ENCODE measurements at regions not wholly inside any gene's neighbourhood (a gene's known extent, or its start where the extent isn't known, plus 50 kb on each side); places are given as distances from the start of the nearest gene placed in this dataset.
"Not testable (repeated sequence)": the region's sequence is repeated elsewhere in the genome, so short reads cannot be mapped to it uniquely, and the experiment has no call there.

DNA sequence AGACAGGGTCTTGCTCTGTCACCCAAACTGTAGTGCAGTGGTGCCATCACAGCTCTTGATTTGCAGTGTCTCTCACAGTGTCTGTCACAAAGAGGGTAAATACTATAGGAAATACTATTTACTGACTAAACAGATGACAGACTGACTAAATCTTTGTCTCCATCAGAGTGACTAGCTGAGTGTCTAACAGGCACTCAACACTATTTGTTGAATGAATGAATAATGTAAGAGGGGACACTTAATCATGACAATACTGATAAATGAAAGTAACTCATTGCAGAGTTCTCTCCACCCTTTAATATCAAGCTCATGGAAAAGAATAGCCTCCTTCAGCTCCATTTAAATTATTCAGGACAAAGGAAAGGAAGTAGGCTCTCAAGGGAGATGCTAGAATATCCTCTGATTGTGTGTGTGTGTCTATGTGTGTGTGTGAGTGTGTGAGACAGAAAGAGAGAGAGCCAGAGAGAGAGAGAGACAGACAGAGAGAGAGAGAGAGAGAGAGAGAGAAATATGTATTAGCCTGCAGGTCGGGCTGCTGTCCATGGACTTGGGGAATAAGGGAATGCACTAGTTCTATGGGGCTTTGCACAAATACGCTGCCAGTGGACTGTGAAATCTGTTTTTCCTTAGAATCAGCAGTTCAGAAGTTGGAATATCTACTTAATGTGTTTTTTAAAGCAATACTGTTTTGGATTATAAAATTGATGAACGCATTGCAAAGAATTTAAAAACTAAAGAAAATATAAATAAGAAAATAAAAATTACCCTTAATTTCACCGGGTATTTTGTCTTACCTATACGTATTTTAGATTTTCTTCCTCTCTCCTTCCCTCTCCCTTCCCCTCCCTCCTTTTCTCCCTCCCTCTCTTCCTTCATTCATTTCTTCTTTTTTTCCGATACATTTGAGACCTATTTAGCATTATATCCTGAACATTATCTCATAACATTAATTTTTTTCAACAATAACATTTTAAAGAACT lies 132.9 kb upstream of the LRIG1 start:
- DNase-seq = no peak

DNA sequence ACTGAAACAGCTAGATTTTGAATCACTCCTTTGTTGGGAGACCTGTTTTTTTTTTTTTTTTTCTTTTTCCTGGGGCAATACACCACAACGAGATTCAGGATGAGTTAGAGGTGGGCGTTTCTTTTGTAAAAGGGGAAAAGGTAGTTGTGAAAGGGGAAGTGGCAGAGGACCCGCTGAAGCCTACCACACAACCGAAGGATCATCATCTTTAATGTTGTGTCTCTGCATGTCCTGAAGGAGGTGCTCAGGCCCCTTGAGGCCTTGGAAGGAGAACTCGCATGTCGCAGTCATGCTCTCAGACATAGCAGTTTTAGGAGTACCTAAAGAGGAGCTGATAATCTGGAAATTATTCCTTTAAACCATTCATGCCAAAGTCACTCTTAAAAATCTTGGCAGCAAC lies 137.9 kb upstream of the LRIG1 start:
- DNase-seq = peak in 3 of 4 experiments; percentile 22 to 50 (median 40)

DNA sequence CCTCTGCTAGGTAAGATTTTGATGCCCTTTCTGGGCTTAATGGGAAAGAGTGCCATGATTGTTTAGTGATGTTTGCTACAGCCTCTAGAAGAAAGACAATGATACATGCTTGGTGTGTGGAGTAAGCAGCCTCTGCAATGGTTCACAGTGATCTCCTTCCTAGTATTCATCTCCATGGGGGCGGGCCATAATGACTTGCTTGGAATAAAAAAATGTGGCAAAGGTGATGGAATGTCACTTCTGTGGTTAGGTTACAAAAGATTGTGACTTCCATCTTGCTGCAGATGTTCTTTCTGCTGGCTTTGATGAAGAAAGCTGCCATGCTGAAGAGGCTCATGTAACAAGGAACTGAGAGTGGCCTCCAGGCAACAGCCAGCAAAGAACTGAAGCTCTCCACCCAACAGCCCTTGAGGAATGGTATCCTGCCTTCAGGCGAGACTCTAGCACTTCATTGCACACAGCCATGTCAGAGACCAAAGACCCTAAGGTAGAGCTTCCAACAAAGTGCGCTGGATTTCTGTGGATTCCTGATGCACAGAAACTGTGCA lies 139.1 kb upstream of the LRIG1 start:
- peak; percentile 14 to 46 (median 36) for DNase-seq

DNA sequence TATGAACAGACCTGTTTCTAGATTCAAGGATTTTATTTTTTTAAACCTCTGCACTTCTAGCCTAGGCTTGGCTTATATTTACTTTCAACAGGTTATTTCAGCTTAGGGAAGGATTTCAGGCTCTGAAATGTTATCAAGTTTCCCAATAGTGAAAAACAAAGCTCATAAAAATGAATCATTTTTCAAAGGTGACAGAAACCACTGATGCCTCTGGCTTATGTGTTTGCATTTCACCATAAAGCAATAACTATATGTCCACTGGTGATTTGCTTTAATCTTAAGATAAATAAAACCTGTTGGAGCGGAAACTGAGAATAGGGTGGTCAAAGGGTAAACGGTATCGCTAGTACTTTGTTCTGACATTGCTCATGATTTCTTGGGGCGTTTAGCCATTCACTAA lies 141.2 kb upstream of the LRIG1 start:
- no peak for DNase-seq

DNA sequence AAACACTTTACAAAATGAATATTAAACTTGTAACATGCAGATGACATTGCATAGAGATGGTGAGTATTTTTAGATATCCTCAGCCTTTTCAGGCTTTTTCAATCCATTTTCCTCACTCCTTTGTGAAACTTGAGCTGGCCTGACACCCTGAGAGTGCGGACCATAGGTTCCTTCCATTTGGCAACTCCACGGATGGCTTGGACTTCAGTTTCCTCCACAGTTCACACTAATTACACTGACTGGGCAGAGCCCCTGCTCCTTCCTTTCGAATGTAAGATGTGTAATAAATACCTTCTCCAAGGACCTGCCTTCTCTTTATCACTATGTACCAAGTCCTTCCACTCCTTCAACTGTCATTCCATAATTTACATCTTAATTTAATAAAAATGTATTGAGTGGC lies 141.7 kb upstream of the LRIG1 start:
- DNase-seq = no peak

DNA sequence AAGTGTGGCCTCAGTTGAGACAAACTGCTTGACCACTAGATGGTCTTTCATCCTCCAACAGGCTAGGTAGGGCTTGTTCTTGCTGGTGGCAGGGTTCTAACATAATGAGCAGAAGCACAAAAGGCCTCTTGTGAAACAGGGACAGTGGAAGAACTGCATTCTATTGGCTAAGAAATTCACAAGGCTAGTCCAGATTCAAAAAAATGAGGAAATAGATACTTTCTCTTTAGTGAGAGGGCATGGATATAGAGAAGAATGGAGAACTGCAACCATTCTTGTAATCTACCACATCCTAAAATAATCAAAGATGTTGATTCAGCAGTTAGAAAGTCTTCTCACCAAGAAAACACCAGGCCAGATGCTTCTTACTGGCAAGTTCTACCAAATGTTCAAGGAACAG lies 143.7 kb upstream of the LRIG1 start:
- peak; percentile 23 to 86 (median 52) for DNase-seq

DNA sequence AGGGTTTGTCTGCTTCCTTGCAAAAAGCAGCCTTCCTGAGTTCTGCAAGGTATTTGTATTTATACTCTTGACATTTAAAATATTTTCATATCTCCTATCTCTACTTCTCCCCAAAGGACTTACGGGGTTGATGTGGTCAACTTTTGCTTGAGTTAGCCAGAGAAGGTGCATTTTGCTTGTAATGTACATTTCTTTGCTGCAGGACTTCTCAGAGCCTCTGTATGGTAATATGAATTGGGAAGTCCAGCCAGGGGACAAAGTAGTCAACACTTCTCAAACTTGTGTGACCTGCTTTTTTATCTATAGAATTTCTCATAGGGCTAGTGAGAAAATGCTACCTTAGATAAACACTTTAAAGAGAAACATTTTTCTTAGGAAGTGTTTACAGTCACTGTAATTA lies 148.2 kb upstream of the LRIG1 start:
- DNase-seq = no peak

DNA sequence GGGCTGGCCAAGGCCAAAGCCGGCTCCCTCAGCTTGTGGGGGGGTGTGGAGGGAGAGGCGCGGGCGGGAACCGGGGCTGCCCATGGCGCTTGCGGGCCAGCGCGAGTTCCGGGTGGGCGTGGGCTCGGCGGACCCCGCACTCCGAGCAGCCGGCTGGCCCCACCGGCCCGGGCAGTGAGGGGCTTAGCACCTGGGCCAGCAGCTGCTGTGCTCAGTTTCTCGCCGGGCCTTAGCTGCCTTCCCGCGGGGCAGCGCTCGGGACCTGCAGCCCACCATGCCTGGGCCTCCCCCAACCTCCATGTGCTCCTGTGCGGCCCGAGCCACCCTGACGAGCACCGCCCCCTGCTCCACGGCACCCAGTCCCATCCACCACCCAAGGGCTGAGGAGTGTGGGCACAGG lies 150.7 kb upstream of the LRIG1 start:
- not testable (repeated sequence) for DNase-seq

DNA sequence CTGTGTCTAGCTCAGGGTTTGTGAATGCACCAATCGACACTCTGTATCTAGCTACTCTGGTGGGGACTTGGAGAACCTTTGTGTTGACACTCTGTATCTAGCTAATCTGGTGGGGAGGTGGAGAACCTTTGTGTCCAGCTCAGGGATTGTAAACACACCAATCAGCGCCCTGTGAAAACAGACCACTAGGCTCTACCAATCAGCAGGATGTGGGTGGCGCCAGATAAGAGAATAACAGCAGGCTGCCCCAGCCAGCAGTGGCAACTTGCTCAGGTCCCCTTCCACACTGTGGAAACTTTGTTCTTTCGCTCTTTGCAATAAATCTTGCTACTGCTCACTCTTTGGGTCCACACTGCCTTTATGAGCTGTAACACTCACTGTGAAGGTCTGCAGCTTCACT lies 151.3 kb upstream of the LRIG1 start:
- not testable (repeated sequence) for DNase-seq

DNA sequence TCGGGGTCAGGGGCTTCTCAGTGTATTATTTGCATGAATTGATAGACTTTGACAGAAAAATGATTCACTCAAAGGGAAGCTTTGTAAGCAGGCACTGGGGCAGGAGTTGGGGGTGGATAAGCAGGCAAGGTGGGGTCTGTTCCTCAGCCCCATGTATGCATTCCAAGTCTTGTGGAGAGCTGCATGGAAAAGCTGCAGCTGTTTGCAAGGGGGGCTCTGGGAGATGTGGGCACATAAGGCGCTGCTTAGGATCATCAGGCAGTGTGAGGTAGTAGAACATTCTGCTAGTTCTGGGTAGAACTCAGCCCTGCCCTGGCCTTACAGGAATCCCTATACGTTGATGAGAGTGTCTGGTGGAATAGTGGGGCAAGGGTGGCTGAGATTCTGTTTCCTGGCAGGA lies 154.2 kb upstream of the LRIG1 start:
- no peak for DNase-seq

DNA sequence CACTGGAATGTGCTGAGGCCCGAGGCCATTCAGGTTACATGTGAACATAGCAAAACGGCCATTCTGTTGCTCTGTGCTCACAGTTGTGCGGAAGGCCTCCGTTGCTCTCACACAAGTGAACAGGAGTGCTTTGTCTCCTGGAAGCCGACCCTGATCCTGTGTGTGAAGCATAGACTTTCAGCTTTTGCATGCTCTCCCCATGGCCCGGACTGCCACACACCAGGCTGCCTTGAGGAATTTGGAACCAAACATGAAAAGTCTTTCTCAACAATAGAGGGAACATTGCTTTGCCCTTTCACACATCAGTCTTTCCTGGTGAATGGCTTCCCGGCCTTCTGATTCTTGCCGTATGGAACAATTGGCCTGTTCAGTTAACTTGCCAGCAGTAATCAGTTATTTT lies 154.8 kb upstream of the LRIG1 start:
- DNase-seq = no peak

DNA sequence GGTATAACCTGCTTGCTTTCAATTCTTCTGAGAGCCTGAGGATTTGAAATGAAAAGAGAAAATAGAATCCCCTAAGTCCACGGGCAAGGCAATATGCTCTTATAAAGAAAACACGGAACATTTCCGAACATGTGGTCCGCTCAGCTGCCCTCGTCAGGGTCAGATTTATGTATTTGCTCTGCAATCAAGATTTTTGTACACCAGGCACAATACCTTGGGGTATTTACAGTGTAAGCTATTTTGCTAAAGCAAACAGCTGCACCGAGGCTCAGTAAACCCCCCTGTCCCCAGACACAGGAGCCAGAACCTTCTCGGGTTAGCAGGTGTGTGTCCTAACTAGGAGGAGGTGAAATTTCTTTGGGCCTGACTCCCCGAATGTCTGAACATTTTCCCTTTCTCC lies 155.8 kb upstream of the LRIG1 start:
- DNase-seq = no peak

DNA sequence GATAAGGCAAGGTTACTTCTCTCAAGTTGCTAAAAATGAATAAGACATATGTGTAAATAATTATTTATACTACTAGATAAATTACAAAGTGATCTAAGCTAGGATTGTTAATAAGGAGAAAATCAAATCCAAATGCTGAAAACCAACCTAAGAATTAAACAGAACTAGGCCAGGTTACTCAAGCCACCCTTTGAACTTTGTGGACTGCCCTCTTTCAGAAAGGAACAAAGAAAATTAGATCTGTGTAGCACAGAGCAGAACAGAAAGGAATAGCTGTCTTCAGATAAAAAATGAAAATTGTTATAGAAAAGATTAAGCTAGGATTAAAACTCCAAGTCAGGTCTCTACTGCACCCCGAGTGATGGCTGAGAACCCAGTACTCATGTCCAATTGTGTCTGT lies 158.2 kb upstream of the LRIG1 start:
- no peak for DNase-seq

DNA sequence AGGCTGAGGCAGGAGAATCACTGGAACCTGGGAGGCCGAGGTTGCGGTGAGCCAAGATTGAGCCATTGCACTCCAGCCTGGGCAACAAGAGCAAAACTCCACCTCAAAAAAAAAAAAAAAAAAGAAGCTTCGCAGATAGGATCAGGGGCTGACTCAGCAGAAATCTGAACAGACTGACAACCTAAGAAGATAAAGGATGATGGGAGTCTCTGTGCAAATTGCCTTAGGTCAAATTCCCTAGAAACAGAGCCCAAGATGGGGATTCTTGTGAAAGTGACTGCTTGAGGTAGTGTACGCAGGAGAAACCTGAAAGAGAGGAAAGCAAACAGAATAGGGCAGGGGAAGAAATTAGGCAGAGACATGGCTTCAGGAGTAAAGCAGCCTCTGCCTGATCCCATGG lies 160.8 kb upstream of the LRIG1 start:
- no peak for DNase-seq

DNA sequence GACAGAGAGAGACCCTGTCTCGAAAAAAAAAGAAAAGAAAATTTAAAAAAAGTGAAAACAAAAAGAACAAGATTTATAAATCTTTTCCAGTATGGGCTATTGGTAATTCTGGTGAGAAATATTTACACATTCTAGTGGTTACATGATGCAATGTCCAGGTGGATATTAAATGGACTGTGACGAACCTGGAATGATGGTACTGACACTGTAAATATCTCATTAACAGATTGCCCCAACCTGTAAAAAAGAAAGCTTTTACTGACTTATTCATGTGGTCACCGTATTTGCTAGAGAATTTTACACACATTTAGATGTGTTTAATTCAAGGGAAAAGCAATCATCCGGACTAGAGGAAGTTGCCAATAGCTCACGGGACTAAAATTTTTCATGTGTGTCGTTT lies 162.1 kb upstream of the LRIG1 start:
- DNase-seq = no peak

DNA sequence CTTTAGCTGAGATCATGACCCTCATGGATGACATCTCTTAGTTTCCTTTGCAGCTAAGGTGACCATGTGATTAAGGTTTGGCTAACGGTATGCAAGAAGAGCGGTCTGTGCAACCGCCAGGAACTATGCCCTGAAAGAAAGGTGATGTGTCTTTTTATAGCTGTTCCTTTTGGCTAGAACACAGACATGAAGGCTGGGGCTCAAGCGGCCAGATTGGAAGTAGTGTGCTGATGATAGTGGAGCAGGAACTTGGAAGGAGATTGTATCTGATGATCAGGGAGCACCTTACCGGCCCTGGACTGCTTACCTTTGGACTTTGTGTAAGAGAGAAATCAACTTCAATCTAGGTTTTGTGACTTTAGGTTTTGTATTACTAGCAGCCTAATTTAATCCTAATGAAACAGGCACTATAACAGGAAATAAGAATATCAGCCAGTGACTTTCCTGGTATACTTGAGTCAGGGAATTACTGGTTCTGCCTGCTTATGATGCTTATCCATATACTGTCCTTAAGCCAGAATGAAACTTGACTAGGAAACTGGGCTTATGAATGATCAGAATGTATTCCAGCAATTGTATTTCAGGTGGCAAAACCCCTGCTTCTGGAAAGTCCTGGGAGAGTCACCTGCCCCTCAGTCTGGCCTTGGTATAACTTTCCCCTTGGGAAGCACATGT lies 164.3 kb upstream of the LRIG1 start:
- no peak for DNase-seq

DNA sequence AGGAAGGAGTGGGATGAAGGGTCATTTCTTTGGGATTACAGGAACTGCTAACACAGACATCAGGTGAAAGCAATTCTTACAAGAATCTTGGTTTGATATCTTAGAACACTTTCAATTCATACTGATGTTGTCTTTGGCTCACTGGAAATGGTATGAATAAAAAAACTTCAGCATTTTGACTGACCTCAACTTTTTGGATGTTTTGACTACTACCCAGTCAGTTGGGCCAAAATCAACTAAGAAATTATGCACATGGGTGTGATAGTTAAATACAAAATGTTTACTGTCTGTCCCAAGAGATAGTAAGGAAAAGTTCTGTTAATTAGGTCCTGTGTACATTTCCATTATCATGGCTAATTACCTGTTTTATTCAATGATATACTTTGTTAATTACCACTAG lies 165.5 kb upstream of the LRIG1 start:
- no peak for DNase-seq

DNA sequence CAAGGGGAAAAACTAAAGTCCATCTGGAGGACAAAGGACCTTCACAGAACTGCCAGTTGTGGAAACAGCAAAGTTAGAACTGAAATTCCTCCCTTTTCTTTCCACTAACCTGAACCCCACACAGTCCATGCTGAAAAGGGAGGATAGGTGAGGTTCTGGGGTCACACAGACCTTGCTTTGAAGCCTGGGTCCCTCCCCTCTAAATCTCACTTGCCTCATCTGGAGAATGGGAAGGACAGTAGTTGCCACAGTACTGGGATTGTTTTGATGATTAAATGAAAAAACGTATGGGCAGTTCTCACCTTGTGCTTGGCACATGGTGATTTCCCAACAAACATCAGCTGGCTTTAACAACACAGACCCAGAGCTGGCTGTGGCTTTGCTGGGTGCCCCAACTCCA lies 166.4 kb upstream of the LRIG1 start:
- no peak for DNase-seq

DNA sequence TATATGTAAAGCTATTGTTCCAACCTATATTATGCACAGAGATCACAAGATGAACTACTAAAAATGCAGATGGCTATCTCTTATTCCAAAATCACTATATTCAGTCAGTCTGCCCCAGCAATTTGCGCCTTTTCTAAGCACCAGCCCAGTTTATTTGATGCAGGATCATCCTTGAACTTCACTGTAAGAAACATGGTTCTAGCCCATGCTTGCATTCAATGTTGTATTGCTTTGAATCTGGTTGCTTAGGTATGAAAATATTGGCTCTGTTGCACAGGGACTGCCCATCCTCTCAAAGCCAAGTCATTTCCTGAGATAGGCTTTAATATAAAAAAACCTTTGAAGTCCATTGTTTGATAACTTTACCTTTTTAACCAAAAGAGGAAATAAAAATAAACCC lies 170.5 kb upstream of the LRIG1 start:
- DNase-seq = no peak

DNA sequence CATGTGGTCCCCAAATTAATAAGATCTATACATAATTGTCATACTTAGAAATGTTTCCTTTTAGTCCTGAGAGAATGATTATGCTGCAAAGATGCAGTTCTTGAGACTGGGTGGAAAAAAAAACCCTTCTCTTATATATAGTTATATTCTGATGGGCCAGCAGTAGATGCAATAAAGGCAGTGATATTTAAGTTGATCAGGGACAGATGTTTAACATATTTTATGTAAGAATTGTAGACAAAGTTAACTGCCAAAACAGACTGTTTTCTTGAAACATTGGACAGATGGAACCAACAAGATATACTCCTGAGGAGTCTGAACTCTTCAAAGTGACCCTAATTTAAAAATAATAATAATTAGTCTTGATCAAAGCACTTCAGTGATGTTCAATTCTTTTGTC lies 172.0 kb upstream of the LRIG1 start:
- no peak for DNase-seq

DNA sequence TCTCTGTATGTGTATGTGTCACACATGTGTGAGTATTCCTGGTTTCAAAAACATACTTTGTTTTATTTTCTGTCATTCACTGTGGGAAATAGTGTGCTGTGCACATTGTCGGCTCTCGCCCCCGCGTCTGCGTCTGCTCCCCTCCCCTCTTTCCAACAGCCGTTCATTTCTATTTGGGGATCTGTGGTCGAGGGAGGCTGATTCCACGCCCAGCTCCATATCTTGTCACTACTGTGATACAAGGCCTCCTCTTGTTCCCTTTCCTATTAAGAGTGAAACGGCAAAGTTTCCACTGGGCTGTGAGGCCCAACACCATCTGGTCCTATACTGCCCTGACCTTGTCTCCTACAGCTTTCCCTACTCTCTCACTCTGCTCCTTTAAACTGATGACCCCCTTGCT lies 172.5 kb upstream of the LRIG1 start:
- DNase-seq = no peak

DNA sequence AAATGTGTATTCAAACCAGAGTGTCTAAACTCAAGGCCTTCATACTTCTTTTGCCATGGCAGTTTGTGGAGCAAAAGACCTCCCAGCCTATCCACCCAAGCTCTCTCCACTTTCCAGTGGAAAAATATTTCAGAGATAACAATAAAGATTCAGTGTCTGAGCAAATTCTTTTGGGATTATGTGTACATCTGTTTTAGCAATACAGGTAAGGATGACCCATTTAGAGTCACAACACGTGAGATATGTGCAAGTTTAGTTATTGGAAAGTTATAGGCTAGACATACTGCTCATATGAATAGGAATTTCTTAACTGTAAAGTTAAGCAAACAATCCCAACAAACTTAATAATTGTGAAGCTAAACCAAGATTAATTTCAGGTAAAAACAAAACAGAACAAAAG lies 174.5 kb upstream of the LRIG1 start:
- no peak for DNase-seq

DNA sequence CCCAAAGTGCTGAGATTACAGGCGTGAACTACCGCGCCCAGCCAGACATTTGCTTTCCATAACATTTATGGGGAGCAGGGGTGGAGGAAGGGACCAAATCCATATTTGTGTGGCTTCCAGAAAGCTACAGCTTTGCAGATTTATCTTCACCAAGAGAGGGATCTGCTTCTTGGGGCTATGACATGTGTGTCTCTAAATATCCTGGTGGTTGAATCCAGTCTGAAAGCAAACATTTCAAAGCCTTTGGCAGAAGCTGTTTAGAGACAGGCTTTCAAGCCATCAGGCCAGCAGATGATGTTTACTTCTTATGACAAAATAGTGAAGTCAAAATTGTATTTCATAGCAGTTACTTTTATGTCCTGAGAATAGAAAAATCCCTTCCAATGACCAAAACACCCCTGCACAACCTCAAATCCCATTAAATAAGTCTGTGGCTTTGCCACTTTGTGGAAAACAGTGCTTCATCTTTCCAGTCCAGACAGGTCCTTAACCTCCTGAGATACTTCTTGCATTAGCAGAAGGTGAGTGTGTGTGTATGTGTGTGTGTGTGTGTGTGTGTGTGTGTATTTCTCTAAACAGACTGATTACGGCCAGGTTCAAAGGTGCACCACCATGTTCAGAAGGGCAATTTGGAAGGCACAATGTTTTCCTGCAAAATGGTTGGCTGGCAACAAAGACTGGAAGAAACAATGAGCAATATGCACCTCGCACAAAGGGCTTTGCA lies 191.4 kb upstream of the LRIG1 start:
- DNase-seq = no peak

Measured in suppressor macrophage (primary cell).